ENCODE measurements at regions not wholly inside any gene's neighbourhood (a gene's known extent, or its start where the extent isn't known, plus 50 kb on each side); places are given as distances from the start of the nearest gene placed in this dataset.

- TF ChIP-seq CTCF (IDR thresholded peaks at IDR 0.05) = no peak
- TF ChIP-seq POLR2AphosphoS5 (IDR thresholded peaks at IDR 0.05) = no peak
Observed at GRCh38 chr1:30598571-30599114, 124.7 kb downstream of the MATN1 start.
